ENCODE measurements at regions not wholly inside any gene's neighbourhood (a gene's known extent, or its start where the extent isn't known, plus 50 kb on each side); places are given as distances from the start of the nearest gene placed in this dataset.

DNA sequence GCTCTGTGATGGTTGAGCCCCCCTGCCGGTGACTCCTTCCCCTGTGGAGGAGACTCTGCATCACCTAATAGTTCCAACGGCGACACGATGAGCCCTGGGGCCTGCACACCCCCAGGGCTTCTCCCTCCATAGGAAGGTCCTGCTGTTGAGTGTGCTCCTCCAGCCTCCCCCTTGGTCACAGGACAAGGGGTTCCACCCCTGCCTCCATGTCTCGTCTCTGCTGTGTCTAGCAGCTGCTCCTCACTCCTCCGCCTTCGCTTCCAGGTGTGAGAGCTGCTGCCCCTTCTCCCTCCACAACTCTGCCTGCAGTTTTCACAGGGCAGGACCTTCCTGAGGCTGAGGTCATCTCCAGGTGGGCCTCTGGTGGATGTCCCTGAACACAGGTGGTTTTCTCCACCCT, 1416.1 kb downstream of the TBC1D22A start:
- no peak for DNase-seq (ENCODE audit: low spot score)

DNA sequence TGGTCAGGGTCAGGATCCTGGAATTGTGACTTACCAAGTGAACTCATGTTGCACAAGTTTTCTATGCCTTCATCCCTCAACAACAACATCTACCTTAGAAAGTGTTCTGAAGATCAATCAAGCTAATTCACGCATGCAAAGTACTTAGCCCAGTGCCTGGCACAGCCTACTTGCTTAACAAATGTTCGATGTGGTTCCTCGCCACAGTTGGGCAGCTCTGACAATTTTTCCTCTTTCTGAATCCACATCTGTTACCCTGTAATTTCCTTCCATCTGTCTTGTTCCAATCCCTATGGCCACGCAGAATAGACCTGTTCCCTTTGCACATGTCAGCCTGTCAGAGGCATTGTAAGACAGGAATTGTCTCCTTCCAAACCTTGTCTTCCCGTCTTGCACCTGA, 1415.2 kb downstream of the TBC1D22A start:
- DNase-seq (ENCODE audit: low spot score), result no peak

DNA sequence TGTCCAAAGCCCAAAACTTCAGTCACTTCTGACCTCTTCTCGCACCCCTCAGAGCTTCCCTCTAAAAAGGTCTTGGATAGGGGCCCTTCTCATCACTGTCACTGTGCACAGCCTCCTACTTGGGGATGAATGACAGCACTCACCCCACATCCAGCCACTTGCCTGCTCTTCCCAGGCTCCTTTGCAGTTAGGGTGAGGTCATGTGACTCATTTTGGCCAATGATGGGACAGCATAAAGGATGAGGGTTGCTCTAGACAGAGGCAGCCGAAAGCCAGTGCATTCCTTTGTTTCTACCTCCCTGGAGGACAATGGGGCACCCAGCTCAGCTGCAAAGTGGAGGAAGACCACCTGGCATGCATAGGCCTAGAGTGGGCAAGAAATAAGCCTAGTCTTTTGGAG, 1413.3 kb downstream of the TBC1D22A start:
- no peak for DNase-seq (ENCODE audit: low spot score)

DNA sequence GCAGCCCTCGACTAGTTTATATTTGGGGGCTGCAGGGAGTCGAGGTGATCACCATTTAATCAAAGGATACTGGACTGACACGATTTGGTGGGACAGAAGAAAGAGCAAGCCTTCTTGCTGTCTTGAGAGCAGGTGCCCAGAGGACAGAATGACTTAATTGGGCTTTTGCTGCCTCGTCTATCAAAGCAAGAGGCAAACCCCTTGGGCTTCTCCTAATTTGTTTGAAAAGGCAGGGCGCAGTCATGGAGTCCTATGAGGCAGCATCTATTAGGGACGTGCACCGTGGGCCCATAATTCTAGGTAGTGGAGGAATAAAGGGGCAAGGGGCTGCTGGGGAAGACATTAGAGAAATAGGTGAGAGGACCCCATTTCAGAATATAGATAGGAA, 1411.3 kb downstream of the TBC1D22A start:
- DNase-seq (ENCODE audit: low spot score), result no peak

DNA sequence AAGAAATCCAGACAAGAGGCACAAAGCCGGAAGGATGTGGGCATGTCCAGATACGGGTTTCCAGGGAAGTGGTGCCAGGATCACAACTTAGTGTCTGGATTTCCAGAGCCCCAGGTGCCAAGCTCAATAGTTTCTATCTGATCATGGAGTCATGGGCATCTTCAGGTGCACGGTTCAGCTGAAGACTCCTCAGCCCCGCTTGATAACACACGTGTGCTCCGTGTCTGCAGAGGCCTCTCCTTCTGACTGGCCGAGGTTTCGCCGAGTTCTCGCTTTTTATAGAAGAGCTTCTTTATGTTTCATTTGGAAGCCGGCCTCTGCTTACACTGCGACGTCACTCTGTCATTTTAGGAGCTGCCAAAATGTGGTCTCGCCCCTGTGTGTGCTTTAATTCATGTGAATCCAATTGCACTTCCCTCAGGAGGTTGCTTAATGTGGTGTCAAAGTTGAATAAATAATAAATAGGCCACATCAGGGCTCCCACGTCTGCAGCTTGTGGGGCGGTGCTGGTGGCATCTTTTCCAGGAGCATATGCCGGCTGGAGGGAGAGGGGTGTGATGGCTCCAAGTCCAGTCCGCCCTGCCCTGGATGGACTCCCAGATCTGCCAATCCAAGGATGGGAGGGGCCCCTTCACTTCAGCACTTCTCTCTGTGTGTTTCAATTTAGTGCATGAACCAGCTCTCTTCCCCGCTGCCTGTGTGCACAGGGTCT, 1410.8 kb downstream of the TBC1D22A start:
- DNase-seq (ENCODE audit: low spot score), result no peak

DNA sequence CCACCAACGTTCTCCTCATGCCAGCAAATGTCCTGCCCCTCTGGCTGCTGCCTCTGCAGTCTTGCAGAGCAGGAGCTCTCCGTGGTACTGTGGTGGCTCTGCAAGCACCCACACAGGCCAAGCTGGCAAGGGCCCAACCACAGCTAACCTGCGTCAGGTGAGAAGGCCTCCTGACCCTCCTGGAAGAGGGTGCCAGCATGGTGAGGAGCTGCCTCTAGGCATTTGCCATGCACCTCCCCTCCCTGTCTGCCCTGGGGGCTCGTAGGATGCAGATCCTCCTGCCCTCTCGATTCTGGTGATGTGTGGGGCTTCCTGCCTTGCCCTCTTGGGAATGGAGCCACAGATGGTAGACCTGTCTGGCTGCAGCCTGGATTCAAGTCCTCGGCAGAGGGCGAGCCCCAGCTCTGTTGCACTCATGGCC, 1408.8 kb downstream of the TBC1D22A start:
- DNase-seq (ENCODE audit: low spot score), result no peak

DNA sequence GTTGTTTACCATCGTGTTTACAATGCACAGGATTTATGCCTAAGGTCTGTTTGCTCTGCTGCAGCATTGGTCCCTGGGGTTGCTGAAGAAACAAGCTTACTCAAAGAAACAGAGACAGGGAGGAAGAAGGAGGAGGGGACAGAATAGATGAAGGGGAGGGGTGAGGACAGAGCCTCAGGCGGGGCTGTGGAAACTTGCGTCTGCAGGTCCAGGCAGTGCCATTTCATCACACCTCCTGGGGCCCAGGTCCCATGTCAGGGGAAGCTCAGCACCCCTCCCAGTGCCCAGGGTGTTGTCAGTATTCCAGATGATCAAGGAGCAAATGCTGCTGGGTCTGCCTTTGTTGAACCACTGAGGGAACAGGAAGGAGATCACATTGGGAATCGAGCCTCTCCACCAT, 1406.8 kb downstream of the TBC1D22A start:
- no peak for DNase-seq (ENCODE audit: low spot score)

DNA sequence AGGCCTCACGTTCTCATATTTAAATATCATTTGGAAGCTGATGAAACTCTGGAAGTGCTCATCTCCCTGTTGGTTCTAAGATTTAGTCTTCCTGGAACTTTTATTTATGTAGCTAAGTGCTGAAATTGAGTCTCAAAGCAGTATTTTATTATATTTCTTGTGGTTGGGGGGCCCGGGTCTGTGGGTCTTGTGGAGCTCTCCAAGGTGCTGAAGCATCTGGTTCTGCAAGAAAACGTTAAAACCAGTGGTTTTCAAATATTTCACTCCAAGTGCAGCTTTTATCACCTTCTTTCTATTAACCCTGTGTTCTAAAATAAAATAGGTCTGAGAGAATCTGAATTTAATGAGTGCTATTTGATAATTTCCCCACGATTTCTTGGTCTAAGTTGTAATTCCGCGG, 1404.8 kb downstream of the TBC1D22A start:
- DNase-seq (ENCODE audit: low spot score), result no peak

DNA sequence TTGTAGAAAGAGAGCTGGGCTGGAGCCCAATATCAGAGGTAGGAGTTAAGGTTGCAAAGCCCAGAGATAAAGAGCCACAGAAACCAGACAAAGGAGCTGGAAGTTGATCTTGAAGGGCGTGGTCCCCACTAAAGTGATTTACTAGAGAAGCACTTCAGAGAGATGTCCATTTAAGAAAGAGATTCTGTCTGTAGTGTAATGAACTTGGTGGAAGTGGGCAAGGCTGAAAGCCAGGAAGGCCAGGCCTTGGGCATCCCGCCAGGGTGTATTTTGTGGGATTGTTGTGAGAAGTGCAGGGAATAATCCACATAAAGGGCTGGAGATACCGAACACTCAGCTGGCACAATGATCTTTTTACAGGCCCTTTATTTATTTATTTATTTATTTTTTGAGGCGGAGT, 1398.8 kb downstream of the TBC1D22A start:
- no peak for DNase-seq (ENCODE audit: low spot score)

DNA sequence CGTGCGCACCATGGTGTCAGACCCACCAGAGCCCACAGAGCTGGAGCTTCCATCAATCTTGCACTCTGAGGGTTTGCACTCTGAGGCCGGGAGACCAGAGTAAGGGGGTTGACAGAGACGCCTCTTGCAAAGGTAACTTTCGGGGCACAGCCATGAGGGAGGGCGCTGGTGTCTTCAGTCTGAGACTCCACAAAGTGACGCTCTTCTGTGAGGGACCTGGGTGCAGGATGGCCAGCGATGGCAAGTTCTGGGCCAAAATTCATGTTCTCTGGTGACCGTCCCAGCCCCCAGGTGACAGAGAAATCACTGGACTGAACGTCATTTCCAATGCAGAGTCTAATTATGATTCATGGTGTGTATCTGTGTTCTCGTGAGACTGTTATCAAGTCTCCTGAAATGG, 1395.2 kb downstream of the TBC1D22A start:
- no peak for DNase-seq (ENCODE audit: low spot score)

DNA sequence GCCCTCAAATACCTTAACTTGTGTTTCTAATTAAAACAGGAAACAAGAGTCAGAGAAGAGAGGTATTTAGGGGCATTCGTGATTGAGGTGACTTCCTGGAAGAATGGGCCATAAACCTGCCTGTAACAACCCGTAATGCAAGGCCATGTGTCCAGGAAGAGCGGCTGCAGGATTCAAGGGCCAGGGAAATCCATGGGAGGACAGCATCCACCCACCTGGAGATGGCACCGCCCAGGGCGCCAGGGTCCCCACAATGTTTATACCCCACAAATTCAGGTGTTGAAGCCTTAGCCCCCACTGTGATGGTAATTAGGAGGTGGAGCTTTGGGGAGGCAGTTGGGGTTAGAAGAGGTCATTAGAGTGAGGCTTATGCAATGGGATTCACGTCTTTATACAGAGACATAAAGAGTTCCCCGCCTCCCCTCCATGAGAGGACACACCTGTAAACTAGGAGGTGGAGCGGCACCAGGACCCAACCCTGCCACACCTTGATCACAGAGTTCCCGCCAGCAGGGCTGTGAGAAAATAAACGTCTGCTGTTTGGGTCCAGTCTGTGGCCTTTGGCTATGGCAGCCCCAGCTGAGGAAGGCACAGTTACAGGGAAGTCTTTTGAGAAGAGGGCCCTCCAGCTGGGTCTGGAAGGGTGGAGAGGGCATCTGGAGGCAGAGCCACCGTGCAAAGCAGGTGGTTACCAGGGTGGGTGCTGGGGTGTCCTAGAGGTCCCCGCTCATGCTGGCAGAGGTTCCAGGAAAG, 1394.3 kb downstream of the TBC1D22A start:
- no peak for DNase-seq (ENCODE audit: low spot score)

DNA sequence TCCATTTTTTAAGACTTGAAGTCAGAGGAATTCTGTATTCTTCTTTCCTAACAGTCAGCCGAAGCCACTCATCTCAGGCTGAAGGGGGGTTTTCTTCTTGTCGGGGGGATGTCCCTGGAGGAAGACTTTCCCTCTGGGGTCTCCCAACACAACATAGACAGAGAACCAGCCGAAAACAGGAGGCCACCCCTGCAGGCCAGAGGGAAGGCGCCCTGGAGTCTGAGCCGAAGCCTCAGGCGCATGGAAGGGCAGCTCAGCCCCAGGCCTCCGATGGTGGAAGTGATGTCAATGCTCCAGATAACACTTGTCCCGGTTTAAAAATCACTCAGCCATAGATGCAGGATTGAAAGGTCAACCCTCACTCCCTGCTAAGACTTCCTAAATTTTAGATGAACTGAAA, 1393.0 kb downstream of the TBC1D22A start:
- DNase-seq (ENCODE audit: low spot score), result no peak

DNA sequence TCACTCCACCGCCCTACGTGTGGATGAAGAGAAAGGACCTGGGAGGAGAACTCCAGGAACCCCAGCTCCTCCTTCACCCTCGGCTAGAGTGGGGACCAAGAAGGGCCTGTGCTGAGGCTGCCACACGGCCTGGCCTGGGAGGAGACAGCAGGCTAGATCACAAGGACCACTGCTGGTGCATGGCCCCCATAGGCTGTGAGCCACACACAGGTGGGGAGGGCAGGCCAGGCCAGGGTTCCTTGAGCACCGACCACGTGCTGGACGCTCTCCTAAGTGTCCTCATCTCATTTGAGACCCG, 1392.4 kb downstream of the TBC1D22A start:
- no peak for DNase-seq (ENCODE audit: low spot score)

DNA sequence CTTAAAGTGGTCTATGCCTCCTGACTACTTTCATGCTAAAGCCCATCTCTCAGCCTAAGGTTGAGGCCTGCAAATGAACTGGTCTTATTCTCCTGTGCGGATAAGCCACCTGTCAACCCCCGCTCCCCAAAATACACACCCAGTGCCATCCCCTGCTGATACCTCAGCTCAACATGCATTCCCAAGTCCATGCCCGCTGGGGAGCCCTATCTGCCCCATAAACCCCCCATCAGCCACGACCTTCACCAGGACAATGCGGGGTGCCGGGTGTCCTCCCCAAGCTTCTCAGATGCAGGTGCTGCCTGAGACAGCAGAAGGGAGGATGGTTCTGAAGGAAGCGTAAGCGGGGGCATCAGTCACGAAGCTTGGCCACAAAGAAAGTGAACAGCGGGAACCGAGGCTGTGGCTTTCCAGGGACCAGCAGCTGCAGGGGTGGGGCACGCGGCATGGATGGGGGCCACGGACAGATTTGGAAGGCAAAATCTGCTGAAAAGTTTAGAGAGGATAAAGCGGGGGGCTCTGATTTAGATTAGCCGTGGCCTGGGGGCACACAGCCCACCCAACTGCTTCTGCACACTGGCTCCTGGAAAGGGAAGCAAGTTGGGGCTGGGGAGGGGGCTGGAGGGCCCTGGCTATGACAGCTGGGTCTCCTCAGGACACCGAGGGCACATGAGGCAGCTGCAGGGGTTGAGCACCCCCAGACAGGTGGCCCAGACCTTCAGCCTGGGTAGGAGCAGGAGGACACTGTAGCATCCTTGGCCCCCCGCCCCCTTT, 1391.9 kb downstream of the TBC1D22A start:
- DNase-seq (ENCODE audit: low spot score), result no peak

DNA sequence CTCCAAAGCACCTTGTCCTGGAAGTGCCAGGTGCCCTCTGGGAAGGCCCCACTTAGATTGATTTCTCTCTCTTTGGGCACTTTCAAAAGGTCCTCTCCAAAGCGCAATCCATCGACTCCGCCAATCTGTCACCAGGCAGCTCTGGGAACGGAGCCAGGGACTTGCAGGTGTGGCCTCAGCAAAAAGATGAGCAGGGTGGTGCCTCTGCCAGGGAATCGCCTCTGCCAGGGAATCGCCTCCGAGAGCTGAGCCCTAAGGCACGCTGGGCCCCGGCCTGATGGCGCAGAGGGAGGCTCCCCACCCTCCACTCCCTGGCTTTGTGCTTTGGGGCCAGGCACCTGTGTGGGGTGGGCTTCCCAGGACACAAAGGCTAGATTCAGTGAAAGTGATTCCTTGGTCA, 1391.3 kb downstream of the TBC1D22A start:
- no peak for DNase-seq (ENCODE audit: low spot score)

DNA sequence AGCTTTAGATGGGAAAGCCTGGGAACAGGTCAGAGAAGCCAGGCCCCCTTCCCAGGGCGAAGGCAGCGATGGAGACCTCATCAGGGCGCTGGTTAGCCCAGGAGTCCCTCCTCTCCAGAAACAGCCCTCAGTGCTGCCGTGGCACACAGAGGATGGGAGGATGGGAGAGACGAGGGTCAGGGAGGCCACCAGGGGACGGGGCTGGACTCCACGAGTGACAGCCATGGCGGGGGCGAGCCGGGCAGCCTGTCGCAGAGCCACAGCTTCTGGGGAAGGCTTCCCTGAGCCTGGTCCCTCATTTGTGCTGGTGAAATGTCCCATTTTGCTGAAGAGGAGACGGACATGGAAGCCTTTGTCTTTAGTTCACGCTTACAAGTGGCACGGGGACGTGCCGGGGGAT, 1390.5 kb downstream of the TBC1D22A start:
- DNase-seq (ENCODE audit: low spot score), result no peak

DNA sequence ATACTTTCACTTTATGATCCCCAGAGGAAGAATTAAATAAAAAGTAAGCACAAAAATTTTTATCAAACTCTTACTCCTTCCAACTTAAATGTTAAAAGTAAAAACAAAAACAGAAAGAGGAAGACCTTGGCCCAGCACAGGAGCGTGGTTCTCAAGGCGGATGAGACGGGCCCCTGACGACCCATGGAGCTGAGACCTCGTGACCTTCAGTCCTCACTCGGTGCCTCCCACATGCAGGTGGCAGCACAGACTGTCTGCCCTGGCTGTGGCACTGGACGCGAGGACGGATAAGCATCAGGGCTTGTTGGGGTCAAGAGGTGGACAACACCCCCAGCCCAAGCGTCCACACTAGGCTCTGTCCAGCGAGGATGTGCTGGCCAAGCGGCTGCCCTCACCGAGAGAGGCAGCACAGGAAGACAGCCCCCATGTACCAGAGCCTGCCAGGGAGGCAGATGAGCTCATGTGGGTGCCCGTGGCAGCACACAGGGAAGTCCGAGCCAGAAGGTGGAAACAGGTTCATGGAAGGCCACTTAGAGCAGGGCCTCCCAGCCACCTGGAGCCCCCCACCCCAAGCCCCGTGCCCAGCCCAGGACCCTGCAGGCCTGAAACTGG, 1389.8 kb downstream of the TBC1D22A start:
- no peak for DNase-seq (ENCODE audit: low spot score)

DNA sequence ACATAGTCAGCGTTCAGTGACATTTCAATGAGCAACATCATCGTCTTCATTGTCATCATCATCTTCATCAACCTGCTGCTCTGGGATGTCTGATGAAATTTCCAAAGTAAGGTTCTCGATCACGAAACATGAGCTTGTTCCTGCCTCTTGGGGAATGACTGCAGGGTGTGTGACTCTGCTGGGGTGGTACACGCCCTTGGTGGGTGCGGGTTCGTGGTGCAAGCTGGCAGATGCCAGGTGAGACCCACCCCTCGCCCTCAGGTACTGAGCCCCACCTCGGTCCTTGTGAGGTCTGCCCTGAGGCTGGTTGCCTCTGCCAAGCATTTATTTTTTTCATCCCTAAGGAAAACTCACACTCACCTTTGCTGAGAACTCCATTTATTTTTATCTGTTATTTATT, 1389.2 kb downstream of the TBC1D22A start:
- DNase-seq (ENCODE audit: low spot score), result no peak

DNA sequence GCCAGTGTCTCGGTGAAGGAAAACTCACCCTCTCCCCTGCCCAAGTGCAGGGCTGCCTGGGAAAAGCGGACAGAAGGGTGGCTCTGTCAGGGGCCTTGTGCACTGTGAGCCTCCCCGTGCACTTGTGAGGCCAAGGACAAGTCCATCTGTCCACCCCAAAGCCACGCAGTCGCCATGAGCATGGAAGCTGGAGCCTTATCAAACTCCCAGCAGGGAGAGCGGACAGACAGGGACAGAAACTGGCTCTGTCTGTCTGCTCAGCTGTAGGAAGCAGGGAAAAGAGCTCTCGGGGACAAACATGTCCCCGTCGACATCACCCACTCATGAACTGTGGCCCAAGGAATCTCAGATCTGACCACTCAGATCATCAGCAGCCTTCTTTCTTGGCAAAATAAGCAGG, 1385.4 kb downstream of the TBC1D22A start:
- no peak for DNase-seq (ENCODE audit: low spot score)

DNA sequence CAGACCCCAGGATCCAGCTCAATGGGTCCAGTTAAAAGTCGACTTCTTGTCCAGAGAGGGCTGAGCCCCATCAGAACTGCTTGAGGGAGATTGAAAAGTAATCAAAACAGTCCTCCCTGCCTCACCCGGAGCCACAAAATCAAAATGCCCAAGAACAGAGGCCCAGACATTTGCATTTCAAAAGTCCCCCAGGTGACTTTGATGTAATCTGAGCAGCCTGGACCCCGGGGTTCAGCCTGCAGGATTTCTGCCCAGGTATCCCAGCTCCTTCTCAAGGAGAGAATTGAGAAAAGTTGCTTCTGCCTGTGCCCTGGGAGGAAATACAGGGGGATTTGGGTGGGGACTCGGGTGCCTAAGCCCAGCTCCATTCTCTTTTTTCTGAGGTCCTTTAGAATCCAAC, 1385.0 kb downstream of the TBC1D22A start:
- DNase-seq (ENCODE audit: low spot score), result no peak

DNA sequence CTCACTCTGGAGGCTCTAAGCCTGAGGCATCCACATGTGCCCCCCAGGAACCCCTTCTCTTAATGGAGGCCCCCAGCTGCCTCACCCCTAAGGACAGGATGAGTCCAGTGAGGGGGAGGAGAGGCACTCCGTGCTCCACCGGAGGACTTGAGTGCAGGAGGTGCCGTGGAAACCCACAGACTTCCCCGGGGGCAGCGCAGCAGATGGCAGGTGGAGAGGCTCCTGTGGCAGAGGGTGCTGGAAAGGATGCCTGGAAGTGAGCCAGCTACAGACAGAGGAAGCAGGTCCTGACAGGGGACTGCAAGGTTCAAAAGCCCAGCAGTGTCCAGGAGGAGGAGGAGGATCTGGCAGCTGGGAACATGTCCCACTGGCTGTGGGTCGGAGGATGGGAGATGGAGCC, 1384.0 kb downstream of the TBC1D22A start:
- no peak for DNase-seq (ENCODE audit: low spot score)

DNA sequence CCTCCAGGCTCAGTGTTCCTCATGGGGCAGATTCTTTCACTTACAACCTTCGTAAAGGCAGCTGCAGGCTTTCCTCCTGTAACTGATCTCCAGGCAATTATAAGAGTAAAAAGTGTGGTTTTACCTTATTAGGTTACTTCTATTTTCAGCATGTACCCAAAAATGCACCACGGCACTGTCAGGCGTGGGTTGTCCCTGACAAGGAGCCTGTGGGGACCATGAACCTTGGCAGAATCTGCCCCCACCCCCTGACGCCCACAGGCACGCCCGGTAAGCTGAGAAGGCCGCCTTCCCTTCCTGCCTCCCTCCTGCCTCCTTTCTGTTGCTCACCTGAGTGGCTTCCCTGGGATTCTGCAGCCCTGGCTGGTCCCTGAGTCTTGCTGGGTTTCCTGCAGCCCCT, 1383.3 kb downstream of the TBC1D22A start:
- DNase-seq (ENCODE audit: low spot score), result no peak

DNA sequence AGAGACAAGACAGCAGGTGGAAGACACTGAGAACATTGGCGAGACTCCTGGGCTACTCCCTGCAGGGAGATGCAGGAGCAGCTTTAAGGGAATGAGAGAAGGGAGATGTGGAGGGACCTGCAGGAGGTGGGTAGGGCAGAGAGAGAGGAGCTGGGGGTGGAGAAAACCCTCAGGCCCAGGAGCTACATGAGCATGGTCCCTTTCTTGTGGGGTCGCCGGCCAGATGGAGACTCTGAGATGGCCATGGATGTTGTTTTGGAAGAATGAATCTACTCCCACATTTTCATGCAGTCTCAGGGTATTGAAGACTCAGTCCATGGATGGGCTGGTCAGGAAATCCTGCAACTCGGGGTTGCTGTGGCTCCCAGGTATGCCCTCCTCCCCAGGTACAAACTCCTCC, 1381.9 kb downstream of the TBC1D22A start:
- DNase-seq (ENCODE audit: low spot score), result no peak
